Left renal pelvis (tissue), 4 donors: ENCODE measurements at regions not wholly inside any gene's neighbourhood (a gene's known extent, or its start where the extent isn't known, plus 50 kb on each side); places are given as distances from the start of the nearest gene placed in this dataset.

ENCODE experiments used
- DNase-seq, 4 donors: peaks; one replicate each; pipeline ENCODE4 v3.0.0-alpha.2; 2013; ENCODE audit warnings: low read depth in 4 of 4, low spot score in 3 of 4

DNA sequence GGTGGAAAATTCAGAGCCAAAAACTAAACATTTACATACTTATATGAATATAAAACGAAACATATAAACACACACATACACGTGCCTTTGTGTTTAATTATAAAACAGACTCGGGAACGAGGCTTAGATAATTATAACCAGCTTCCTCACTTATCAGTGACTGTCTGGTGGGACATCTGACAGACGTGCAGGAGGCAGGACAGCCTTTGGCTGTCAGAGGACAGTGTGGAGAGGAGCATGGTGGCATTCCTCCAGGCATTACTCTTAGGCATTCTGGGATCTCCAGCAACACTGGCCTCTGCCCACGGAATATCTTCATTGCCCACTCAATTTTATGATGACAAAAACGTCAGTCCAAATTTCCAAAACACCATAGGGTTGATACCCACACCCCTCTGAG, 262.2 kb upstream of the NFE2L3 start:
- DNase-seq = no peak

DNA sequence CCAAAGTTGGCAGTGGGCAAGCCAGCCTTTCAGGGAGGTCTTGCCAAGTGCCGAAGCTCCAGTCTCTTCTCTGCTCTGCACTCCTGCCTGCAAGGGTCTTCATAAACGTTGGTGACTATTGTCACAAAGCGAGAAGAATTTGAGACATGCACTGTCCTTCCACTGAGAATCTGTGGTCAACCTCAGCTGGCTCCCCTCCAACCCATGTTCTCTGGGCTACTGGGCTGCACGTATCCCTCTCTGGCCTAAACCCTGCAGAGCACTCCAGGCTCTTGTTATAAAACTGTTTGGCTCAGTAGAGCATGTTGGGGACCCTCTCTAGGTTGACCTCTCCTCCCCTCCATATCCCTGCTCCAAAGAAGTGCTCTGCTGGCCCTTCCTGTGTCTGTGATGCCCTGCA, 260.4 kb upstream of the NFE2L3 start:
- DNase-seq = no peak

DNA sequence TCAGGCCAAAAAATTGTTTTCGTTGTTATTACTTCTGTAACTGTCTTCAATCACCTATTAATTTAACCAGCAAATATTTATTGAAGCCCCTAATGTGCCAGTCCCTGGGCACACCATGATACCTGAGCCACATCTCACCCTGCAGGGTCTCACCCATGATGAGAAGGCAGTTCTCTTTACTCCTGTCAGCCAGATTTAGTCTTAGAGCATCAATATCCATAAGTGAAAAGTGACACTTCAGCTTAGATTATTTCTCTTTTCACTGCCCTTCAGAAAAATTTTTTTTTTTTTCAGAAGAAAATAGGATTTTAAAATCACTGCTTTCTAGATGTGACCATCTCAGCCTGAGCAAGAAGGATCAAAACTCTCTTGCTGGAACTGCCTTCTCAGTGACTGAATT, 258.6 kb upstream of the NFE2L3 start:
- no peak for DNase-seq

DNA sequence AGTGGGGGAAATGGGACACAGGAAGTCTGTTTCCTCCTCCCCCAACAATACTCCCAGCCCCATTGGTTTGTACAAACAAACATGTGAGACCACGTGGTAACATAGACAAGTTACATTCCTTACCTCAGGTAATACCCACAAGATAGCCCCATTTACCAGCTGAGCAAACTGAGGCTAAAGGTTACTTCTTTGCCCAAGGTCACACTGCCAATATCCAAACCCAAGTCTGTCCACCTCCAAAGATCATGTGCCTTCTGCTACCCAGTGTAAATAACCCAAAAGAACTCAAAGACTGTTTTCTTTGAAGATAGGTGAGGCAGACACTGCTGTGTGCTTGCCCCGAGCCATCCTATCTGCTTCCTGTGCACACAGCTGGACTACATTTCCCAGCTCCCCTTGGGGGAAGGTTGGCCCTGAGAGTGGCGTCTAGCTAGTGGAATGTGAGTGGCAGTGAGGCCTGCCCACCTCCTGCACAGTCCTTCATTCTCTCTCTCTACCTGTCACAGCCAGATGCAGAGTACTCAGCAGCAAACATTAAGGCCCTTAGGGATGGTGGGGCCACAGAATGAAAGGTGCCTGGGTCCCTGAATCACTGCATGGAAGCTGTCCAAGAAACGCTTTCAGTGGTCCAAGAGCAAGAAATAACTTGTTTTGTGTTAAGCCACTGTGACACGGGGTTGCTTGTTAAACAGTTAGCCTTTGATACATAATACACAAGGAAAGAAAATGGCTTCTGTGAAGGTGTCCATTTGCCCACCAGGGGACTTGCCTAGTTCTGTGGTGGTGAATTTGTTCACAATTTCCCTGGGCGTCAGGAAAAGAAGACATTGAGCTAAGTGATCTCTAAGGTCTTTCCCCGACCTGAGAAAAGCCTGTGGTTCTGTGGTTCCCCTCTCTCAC, 257.7 kb upstream of the NFE2L3 start:
- DNase-seq = no peak

DNA sequence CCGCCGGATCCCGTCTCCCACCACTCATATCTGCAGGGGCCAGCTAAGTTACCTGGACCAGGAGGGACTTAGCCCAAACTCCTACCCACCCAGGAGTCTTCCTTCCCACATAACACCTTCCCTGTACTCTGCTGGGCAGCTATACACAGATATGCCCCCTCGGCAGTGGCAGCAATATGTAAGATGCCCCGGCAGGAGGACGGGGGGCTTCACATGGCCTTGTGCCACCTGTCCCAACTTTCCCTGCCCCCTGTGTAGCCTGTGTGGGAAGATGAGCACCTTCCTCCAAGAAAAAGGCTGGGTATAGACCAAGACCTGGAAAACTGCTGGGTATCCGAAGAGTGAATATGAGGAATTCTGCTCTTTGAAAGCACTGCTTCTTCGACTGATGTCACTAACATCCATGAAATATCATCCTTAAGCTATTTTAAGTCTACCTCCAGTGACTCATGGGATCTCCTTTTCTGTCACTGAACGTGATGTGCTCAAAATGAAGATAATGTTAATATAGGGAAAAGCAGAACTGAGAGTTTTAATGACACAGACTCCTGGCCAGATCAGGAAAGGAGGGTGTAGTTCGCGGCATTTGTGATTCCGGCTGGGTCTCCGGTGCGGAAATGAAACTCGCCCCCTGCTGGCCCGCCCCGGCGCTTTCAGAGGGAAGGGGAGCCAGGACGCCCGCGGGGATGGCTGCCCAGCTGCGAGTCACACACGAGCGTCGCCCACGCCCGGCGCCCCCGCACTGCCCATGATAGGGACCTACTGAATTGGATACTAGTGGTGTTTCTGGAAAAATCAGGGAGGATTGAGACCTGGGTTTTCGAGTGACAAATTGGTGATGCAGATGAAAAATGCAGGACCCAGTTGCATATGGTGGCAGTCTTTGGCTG, 256.9 kb upstream of the NFE2L3 start:
- DNase-seq = peak in 2 of 4 donors; percentile 42 to 51

DNA sequence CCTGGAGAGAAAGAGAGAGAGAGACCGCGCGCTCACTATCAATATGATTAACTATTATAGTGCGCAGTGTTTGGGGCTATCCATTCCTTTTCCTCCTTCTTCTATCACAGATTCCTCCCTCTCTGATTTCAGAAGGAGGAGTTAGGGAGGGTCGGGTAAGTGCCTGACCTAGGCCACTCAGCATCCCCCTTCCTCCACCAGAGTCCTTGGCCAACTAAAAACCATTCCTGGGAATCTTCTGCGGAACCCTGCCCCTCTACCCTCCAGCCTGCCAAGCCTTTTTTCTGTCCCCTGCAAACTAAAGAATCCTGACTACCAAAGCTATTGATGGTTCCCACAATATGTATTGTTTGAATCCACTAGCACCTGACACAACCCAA, 256.2 kb upstream of the NFE2L3 start:
- no peak for DNase-seq

DNA sequence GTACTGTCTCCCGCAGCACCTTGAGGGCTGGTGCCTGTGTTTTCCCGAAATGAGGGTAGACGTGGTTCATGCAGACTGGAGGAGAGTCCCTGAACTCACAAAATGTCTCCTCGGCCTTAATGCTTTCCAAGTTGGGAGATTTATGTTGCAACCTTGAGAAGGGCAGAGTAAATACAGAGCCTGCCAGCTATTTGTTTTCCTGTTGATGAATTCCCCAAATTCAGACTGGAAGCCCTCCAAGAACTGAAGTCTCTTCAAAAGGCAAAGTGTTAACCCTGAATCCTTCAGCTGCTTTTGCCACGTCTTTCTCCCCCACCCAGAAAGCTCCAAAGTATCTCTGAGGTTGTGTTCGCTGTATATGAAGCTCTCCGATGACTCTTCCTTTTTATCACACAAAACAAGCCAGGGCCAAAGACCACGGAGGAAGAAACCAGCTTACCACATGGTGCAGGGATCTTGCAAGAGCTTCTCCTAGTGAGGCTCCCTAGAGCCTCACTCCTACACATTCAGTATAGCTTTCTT, 254.7 kb upstream of the NFE2L3 start:
- no peak for DNase-seq

DNA sequence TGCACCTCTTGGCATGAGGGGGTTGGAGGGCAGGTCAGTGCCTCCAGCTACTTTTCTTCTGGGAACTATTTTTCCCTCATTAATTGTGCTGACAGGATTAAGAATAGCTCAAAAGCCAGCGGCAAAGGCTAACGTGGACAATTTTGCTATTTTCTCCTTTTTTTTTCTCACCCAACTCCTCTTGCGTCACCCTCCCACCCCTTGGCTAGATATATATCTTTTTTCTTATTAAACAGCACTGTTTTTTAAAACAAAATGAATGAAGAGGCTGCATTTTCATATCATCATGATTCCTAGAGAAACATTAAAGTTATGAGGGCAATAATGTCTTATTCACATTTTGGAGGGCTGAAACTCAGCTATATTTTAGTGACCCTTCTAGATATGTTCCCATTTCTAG, 251.8 kb upstream of the NFE2L3 start:
- DNase-seq = no peak

DNA sequence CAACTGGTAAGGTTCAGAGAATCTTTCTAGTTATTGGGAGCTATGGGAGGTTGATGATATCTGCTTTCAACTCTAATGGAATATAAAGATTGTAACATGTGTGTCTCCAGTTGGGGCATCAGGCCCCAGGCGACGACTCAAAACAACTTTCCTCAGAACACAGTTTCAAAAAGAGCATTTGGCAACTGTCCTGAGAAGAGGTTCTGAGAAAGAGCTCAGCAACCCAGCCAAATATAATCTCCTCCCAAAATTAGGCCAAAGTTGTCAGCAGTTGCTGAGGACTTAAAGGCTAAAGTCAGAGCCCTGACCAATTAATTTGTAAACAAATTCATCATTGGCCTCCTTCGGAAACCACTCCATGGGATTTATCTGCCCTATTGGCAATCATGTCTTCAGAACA, 251.1 kb upstream of the NFE2L3 start:
- DNase-seq = no peak

DNA sequence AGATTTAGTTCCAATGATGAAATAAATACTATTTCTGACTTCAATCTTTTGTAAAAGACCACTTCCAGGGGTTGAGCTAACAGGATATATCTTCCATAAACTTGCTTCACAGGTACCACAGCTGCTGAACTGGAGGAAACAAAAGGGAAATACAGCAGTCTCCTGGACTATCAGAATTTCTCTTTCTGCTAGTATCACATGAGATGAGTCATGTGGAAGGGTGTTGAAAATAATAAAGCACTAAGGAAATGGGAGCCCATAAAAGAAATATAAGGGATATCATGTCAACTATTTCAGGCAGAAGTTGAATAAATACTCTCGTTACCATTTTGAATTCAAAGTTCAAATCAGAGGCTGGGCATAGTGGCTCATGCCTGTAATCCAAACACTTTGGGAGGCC, 250.3 kb upstream of the NFE2L3 start:
- no peak for DNase-seq

DNA sequence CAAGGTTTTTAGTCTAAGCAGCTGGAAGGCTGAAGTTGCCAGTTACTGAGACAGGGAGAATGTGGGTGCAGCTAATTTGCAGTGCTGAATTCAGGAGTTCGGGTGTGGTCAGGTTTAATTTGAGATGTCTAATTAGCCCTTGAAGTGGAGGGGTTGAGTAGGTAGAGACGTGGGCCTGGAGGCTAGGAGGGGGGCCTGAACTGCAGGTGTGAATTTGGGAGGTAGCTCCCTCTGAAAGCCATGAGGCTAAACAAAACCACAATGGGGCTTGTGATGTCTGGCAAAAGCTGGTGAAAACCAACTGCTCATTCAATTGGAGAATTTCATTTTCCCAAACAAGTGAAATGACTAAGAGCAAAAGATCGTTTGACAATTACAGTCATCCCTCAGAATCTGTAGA, 246.0 kb upstream of the NFE2L3 start:
- DNase-seq = no peak

DNA sequence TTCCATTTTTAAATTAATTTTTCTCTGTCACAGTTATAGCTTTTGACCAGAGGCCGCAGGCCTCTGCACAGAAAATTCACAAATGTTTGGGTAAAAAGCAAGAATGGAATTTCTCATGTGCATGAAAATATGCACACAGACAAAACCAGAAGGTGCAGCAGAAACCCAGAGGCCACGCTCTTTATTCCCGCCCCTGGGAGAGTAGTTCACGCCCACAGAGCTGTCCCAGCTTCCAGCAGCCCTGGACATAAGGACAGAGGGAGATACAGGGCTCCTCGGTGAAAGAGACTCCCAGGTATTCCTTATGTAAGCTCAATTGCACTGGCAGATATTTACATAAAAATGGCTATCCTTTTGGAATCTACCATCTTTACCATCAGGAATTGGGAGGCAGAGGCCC, 245.2 kb upstream of the NFE2L3 start:
- DNase-seq = no peak

DNA sequence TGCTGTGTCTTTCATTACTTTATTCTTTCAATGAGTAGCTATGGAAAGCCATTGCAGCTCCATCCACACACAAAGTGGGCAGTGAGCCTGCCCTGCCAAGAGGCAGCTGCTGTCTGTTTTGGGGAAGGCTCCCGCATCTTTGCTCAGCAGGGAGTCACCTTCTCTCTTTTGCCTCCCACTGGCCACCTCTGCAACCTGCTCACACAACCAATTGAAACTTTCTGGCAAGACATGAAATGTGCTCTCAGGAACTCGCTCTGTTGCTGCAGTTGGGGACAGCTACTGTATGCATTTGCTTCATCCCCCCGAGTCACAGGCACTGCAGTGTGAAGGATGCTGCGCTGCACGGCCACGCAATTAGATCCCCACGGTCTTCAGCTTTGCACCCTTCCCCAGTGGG, 244.8 kb upstream of the NFE2L3 start:
- no peak for DNase-seq

DNA sequence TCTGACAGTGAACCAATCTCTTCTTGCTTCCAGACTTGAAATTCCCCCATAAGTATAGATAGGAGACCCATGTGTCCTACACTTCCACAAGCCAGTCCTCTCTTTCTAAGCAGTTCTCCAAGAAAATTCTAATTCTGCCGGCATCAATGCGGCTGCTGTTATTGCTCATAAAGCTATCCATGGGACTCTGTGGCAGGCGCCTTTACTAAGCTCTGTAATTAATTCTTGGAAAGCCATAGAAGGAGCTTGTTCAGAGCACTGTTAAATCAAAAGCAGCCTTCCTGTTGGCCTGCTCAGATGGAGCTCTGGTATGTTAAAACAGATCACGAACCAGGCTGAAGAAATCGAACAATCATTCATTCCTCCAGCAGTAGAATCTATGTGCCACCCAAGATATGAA, 244.3 kb upstream of the NFE2L3 start:
- no peak for DNase-seq

DNA sequence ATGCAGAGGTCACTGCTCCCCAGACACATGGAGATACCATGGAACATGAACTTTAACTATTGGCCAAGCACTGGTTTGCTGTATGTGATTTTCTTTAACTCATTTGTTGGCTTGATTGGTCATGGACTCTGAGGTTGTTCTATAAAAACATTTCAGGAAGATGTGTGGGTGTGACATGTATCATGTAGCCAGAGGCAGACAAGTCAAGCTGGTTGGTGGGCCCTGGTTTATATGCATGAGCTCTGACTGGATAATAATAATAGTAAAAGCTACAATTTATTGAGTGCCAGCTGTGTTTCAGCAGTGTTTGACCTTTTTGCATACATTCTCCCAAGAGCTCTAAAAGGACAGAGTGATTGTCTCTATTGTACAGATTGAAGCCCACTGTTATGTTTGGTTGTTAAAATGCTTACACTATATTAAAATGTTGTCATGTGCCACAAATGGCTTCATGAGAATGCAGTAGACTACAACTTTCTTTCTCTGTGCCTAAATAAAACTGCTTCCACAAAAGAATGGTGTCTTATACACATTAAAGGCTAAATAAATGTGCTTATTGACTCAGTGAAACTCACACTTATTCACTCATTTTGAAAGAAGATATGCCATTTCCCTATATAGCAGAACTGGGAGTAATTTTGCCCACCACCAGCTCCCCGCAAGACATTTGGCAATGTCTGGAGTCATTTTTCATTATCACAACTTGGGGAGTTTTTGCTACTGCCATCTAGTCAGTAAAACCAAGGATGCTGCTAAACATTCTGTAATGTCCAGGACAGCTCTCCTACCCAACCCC, 243.6 kb upstream of the NFE2L3 start:
- DNase-seq = no peak

DNA sequence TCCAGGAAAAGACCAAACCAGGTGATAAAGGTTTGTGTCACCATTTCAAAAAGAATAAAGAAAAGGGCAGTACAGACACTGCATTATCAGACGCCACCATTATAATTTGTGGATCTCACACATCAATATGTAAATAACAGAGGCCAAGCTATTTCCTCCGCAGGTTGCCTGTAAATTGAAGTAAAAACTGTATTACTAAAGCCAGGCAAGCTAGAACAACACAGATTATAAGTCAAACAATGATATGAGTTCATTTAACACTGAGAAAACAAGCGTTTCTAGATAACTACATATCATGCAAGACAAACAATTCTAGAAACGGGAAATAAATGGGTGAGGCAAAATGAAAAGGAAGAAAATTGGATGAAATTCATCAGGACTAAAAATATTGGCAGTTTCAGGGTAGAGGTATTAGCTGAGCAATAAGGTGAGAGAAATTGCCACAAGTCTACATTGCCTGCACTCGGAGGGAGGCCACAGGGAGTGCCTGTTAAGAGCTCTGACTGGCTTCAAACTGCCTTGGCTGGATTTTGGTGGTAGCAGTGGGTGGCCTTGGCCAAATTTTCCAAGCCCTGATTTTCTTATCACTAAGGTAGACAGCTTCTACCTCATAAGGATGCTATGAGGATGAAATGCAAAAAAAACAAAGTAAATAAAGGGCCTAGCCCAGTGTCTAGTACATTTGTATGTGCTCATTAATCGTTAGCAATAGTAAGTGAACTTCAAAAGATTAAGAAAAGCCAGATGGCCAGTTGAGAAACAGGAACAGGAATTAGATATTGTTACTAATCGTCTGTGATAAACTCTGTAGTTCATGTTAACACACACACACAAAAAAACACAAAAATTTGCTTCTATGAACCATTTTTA, 240.0 kb upstream of the NFE2L3 start:
- DNase-seq = no peak

DNA sequence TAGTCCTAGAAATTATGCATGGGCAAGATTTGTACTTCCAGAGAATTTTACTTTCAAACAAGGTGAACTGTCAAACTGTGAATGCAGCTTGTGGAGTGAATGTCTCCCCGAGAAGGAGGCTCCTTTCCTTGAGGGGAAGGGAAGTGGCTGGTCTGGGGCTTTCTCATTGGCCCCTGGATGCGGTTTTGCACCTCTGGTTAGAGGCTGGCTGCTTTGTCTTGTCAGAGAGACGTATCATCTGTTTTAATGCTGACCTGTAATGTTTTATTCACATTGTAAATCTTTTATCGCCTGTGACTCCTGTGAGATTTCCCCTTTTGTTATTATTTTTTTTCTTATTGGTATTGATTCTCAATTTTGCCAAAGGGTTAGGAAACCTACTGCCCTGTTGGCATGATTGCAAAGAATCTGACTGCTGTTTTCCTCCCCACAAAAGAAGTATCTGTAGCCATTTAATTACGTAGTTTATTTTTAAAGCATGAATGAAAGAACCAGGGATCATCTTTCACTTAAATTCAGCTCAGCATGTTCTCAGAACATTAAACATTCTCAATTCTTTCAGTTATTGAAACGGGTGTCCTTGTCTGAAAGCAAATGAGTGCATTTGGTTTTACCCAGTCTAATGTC, 238.3 kb upstream of the NFE2L3 start:
- no peak for DNase-seq

DNA sequence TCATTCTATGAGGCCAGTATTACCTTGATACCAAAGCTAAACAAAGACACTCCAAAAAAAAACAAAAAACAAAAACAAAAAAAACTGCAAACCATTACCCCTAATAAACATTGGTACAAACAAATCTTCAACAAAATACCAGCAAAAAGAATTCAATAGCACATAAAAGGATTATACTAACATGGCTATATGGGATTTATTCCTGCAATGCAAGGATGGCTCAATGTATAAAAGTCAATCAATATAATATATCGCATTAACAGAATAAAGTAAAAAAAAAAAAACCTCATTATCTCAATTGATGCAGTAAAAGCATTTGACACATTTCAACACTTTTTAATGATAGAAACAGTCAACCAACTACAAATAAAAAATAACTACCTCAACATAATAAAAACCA, 233.3 kb upstream of the NFE2L3 start:
- no peak for DNase-seq

DNA sequence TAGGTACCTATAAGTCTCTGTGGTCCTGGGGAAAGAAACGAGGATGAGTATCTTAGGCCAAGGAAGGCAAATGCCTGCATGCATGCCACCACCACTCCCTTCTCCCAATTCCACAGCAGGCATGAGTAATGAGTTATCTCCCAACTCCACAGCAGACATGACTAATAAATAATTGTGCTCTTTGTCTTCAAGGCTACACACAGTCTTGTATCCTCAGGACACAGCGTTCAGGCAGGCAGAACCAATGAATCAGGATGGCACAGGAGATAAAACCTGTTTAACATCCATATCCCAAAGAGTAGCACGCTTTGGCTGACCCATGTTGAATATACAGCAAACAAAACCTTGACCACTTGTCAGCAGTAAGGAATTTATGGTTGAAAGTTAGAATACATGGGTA, 229.7 kb upstream of the NFE2L3 start:
- DNase-seq = no peak
